MCF 10A (cell line): ENCODE measurements at regions not wholly inside any gene's neighbourhood (a gene's known extent, or its start where the extent isn't known, plus 50 kb on each side); places are given as distances from the start of the nearest gene placed in this dataset.

ENCODE experiments used
- BruUV-seq: library from RNA; stranded (reverse); fragments of 400-500 nt; replicated peaks from 2 replicates; lab custom pipeline; 2021; lab: Mats Ljungman, UMichigan
- CTCF ChIA-PET: fragments of 300-600 bp; sonication (Branson Sonifier 250); formaldehyde crosslinking; extraction: SDS; loops from one replicate; lab custom pipeline; 2021; ENCODE audit warnings: antibody characterized with exemption, inconsistent platforms; lab: Yijun Ruan, JAX
- POLR2A ChIA-PET: fragments of 300-600, 350-650 bp; sonication (Branson Sonifier 250); formaldehyde crosslinking; extraction: SDS; loops from one replicate; lab custom pipeline; 2020; ENCODE audit warnings: antibody characterized with exemption, inconsistent platforms; lab: Yijun Ruan, JAX
- DNase-seq: peaks from one replicate; pipeline ENCODE4 v3.0.0-alpha.2; 2018; ENCODE audit not compliant: unreplicated experiment
- H3K27ac Mint-ChIP-seq: one replicate; pipeline ENCODE4 v1.8.0; 2022; ENCODE audit warnings: mild to moderate bottlenecking, low read depth, mixed read lengths; ENCODE audit not compliant: unreplicated experiment
- H3K27me3 Mint-ChIP-seq: one replicate; pipeline ENCODE4 v1.8.0; 2022; ENCODE audit warnings: mixed read lengths; ENCODE audit not compliant: insufficient read depth, unreplicated experiment
- H3K36me3 Mint-ChIP-seq: one replicate; pipeline ENCODE4 v1.8.0; 2022; ENCODE audit warnings: mild to moderate bottlenecking, moderate library complexity, mixed read lengths; ENCODE audit not compliant: insufficient read depth, unreplicated experiment
- H3K4me1 Mint-ChIP-seq: one replicate; pipeline ENCODE4 v1.8.0; 2022; ENCODE audit warnings: mixed read lengths; ENCODE audit not compliant: insufficient read depth, unreplicated experiment
- H3K4me3 Mint-ChIP-seq: one replicate; pipeline ENCODE4 v1.8.0; 2022; ENCODE audit warnings: mild to moderate bottlenecking, moderate library complexity, mixed read lengths; ENCODE audit not compliant: unreplicated experiment
- H3K9me3 Mint-ChIP-seq: one replicate; pipeline ENCODE4 v1.8.0; 2022; ENCODE audit warnings: mixed read lengths; ENCODE audit not compliant: unreplicated experiment
- CTCF ChIP-seq: fragments of 200-600 bp; IDR thresholded peaks from one replicate; pipeline ENCODE4 v1.8.0; 2022; ENCODE audit warnings: antibody characterized with exemption, mild to moderate bottlenecking; ENCODE audit not compliant: unreplicated experiment
- intact Hi-C: fragments of 100-400 bp; cut with micrococcal nuclease; formaldehyde crosslinking; loops from 2 replicates; pipeline ENCODE4 v1.14.1; 2022

GRCh38 chr14:53338192-53338591, 185.1 kb upstream of the DDHD1 start:
- ChIA-PET CTCF (interaction anchor here (0.6 kb wide), 2 partner anchors 138 to 416 kb away, joined by 3 read pairs; no protein-coding TSS in a partner anchor), POLR2A (interaction anchor here (1.3 to 2.7 kb wide), 2 partner anchors 12 to 16 kb away, joined by 3 to 10 read pairs; no protein-coding TSS in a partner anchor)
- Mint-ChIP-seq H3K27me3 (no peaks in the 10 kb centered on the region), H3K36me3 (no peaks in the 10 kb centered on the region), H3K9me3 (no peaks in the 10 kb centered on the region), H3K4me1 (peaks cover 12% of the 10 kb centered on the region), H3K4me3 (no peak overlapping the region), H3K27ac (no peak overlapping the region)
- BruUV-seq: no TSS peak
- no peak for TF ChIP-seq CTCF
- intact Hi-C loops: no loop called here
- DNase-seq: peak; percentile 50

- ChIA-PET POLR2A (interaction anchor here (0.6 kb wide), 1 partner anchor 139 kb away, joined by 3 read pairs; no protein-coding TSS in a partner anchor), CTCF (no interaction called here)
- H3K4me3 Mint-ChIP-seq: no peak overlapping the region
- H3K9me3 Mint-ChIP-seq: no peaks in the 10 kb centered on the region
- BruUV-seq: no TSS peak
- intact Hi-C loops: no loop called here
- no peak for TF ChIP-seq CTCF
- H3K27ac Mint-ChIP-seq: no peak overlapping the region
- peaks cover 12% of the 10 kb centered on the region for H3K4me1 Mint-ChIP-seq
- no peaks in the 10 kb centered on the region for H3K27me3 Mint-ChIP-seq
- no peak for DNase-seq
- no peaks in the 10 kb centered on the region for H3K36me3 Mint-ChIP-seq
These were observed 183.6 kb upstream of the DDHD1 start for GRCh38 chr14:53336729-53337128.

- intact Hi-C loops: no loop called here
- Mint-ChIP-seq H3K27ac (no peak overlapping the region), H3K36me3 (no peaks in the 10 kb centered on the region), H3K4me1 (peaks cover 17% of the 10 kb centered on the region), H3K27me3 (no peaks in the 10 kb centered on the region), H3K4me3 (no peak overlapping the region), H3K9me3 (no peaks in the 10 kb centered on the region)
- no peak for DNase-seq
- ChIA-PET POLR2A (no interaction called here), CTCF (no interaction called here)
- no peak for TF ChIP-seq CTCF
- BruUV-seq: no TSS peak
These were observed 180.7 kb upstream of the DDHD1 start for GRCh38 chr14:53333809-53334208.

- H3K4me3 Mint-ChIP-seq: no peak overlapping the region
- H3K27me3 Mint-ChIP-seq: no peaks in the 10 kb centered on the region
- no peaks in the 10 kb centered on the region for H3K9me3 Mint-ChIP-seq
- H3K4me1 Mint-ChIP-seq: peaks cover 20% of the 10 kb centered on the region
- no peaks in the 10 kb centered on the region for H3K36me3 Mint-ChIP-seq
- POLR2A ChIA-PET: interaction anchor here (1.7 kb wide), 1 partner anchor 23 kb away, joined by 3 read pairs; no protein-coding TSS in a partner anchor
- no TSS peak for BruUV-seq
- no peak overlapping the region for H3K27ac Mint-ChIP-seq
- CTCF ChIA-PET: no interaction called here
- no peak for DNase-seq
- intact Hi-C loops: no loop called here
- TF ChIP-seq CTCF: no peak
These were observed 178.8 kb upstream of the DDHD1 start for GRCh38 chr14:53331921-53332320.
